KBM-7 (cell line): ENCODE measurements at regions not wholly inside any gene's neighbourhood (a gene's known extent, or its start where the extent isn't known, plus 50 kb on each side); places are given as distances from the start of the nearest gene placed in this dataset.

ENCODE experiments used
- DNase-seq: peaks from one replicate; pipeline ENCODE4 v3.0.0-alpha.2; 2015
- in situ Hi-C: fragments of 300-500 bp; cut with MboI; formaldehyde crosslinking; loops from 2 replicates; pipeline ENCODE4 v1.14.3; 2020; ENCODE audit warnings: low sequenced_read_pairs, low pct_unique_long_range_greater_than_20kb, mixed read lengths

DNA sequence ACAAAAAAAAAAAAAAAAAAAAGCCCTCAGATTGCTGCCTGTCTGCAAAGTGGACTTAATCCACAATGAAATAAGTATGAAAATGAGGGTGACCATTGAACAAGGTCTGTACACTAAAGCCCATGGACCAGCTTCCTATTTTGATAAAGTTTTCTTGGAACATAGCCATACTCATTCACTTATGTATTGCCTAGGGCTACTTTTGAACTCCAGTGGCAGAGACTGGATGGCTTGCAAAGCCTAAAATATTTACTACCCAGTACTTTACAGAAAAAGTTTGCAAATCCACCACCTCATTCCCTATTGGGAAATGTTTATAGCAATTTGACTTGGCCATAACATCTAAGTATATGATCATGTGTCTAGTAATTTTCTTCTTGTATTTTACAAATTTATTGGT lies 481.7 kb downstream of the NAF1 start:
- DNase-seq = no peak
- in situ Hi-C loops = no loop called here

DNA sequence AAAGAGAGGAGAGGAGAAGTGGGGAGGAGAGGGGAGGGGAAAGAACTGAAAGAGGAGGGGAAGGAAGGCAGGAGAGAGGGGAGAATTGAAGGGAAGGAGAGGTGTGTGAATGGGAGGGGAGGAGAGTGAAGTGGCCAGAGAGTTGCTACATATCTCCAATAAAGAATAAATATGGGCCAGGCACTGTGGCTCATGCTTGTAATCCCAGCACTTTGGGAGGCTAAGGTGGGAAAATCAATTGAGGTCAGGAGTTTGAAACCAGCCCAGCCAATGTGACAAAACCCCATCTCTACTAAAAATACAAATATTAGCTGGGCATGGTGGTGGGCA lies 482.4 kb downstream of the NAF1 start:
- in situ Hi-C loops = no loop called here
- DNase-seq = no peak

DNA sequence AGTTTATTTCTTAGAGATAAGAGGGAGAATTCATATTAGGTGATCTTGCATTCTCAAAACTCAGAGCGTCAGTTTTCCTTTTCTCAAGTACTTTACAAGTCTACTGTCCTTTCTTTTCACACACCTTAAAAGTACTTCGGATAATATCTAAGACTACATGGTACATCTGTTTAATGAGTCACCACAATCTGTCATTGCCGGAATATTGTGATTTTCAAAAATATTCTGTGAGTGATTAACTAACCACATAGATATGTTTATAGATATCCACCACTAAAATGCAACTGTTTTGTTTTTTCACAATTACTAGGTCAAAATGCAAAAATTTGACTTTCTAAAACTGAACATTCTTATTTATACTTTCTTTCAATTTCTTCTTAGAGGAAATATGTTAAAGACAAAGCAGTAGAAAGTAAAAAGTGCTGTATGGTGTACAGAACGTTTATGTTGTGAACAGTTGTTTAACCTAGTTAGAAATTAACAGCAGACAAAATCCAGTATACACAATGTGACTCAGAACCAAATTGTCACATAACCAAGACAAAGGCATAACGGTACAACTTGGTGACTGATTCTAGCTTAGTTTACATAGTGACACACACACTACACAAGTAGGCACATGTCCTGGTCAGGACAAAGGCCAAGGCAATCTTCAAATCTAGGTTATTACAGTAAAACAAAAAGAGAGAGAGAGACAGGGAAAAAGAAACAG lies 482.9 kb downstream of the NAF1 start:
- in situ Hi-C loops = no loop called here
- DNase-seq = no peak

DNA sequence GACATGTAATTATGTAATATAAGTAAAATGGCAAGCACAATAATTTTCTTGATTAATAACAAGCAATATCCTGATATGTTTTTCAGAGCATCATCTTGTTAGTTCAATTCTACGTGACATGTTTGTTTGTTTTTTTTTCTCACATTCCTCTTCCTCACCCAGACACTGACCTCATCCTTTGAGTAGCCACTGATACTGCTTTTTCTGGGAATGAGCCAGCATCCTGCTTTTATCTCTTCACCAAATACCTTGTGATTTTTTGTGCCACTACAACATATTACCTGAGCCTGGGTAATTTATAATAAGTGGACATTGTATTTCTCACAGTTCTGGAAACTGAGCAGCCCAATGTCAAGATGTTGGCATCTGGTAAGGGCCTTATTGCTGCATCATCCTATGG lies 484.0 kb downstream of the NAF1 start:
- in situ Hi-C loops = no loop called here
- DNase-seq = no peak

DNA sequence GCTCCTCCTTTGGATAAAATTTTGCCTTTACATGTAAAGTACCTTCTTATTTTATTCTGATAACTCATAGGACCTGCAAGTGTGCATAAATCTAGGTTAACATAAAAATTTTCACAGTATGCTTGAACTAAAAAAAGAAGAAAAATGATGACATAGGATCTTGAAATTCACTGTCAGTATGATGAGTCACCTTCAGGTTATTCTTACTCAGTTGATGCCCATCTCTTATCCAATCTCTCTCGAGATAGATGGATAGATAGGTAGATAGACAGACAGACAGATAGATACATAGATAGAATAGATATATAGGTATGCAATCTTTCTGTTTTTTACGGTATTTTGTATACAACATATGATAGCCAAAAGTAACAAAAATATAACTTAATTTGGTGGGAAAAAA lies 485.5 kb downstream of the NAF1 start:
- in situ Hi-C loops = no loop called here
- DNase-seq = no peak

DNA sequence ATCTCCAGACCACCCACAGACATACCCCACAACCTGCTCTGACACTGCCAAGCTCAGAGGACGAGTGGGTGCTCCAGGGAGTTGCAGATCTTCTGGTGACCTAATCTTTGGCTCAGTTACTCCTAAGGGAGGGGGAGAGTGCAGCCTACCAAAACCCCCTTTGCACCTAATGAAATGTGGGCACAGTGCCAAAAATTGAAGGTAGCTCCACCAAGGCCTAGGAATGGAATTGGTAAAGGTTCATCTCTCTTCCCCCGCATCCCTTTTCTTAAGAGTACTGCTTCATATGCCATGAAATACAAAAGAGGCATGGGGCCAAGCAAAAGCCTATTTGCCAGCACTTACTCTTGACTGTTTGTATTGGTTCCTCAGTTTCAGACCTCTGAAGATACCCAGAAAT lies 491.0 kb downstream of the NAF1 start:
- DNase-seq = no peak
- in situ Hi-C loops = no loop called here

DNA sequence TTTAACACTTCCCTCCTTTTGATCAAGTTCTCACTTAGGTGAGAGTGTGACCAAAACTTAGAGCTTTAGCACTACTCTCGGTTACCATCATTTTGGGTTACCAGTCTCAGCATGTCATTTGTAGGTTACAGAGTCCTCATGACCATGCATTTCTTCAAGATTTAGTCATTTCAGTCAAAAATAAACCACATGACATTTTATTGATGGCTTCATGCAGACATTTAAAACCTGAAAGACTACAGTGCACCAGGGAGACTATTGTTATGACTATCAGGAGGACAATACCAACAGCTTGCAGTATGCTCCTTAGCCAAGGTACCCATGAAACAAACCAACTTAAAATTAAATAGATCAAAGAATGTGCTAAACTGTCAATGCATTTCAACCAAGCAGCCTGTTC lies 498.1 kb upstream of the FSTL5 start:
- DNase-seq = no peak
- in situ Hi-C loops = no loop called here

DNA sequence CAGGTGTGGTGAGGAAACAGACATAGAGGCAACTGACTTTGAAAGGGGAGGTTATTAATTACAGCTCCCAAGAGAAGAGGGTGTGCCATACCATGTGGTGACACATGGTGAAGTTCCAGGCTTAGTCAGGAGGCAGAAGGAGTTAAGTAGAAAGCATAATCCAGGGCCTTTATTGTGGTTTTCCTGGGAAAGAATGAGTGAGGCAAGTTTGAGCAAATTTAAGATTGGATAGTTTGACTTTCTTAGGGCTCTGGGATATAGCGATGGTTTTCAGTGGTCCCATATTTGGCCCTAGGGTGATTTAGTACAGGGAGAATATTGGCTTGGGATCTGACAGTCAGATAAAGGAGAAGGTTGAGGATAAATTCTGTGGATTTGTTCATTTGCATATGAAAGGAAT lies 495.9 kb upstream of the FSTL5 start:
- in situ Hi-C loops = no loop called here
- DNase-seq = no peak

DNA sequence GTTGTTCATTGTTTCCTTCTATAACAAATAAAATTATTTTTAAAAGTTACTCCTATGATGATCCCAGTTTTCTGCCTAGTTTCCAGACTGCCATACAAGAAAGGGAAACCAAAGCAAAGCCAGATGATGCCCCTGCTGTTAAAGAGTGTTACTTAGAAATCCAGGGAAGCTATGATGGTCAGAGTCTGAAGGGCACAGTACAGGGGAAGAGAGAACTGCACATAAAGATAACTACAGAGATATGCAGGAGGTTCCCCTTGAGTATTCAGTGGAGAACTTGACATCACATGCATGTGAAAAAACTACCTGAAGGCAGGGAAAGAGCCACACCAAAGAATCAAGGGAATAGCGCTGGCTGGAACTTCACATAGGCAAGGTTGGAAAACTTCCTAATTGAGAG lies 494.2 kb upstream of the FSTL5 start:
- no peak for DNase-seq
- in situ Hi-C loops = no loop called here

DNA sequence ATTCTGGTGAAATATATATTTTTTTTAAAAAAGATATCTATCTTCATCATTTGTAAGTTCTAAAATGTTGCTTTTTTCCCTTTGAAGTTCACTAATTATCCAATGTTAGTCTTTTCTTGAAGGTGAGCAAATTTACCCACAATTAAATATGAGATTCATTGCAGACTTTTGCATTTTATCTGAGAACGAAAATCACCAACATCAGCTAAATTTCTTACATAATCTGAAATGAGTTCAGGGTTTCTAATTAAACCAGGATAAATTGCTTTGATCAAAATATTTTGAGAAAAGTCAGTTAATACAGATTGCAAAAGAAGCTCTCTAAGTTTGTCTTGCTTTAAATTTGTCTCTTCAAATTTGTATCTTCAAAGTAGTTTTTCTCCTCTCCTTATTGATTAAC lies 486.4 kb upstream of the FSTL5 start:
- DNase-seq = no peak
- in situ Hi-C loops = no loop called here

DNA sequence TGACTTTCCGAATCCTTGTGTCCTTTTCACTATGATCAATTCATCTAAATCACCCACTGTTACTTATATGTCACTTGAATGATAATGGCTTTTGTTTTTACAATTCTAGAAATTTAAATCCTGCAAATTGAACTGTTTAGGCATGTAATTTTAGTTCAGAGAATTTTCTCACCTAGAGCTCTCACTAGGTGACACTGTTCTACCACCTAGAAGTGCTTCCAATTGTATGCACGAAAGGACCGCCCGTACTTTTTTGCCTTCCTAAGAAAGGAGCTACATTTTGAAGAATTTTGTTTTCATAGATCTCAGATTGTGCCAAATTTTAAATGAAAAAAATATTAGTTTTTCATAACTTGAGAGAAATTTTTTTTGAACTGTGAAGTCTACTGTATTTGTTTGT lies 481.6 kb upstream of the FSTL5 start:
- in situ Hi-C loops = no loop called here

DNA sequence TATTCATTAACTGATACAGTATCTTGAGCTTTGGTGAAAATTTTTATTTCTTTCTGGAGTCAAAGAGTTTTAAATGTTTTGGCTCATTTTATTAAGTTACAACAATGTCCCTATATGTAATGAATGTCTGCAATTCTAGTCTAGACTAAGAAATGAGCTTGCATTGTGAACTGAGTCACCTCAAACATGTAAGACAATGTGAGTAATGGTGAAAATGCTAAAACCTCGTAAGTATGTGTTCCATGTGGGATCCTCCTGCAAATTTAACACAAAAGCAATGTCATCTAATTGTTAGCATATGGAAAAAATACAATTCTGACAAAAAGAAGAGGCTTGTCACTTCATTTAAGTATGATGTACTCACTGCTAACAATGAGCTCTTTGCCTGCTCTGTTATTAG lies 480.5 kb upstream of the FSTL5 start:
- no peak for DNase-seq
- in situ Hi-C loops = no loop called here

More for the DNA sequence above, 481.6 kb upstream of the FSTL5 start:
- no peak for DNase-seq

DNA sequence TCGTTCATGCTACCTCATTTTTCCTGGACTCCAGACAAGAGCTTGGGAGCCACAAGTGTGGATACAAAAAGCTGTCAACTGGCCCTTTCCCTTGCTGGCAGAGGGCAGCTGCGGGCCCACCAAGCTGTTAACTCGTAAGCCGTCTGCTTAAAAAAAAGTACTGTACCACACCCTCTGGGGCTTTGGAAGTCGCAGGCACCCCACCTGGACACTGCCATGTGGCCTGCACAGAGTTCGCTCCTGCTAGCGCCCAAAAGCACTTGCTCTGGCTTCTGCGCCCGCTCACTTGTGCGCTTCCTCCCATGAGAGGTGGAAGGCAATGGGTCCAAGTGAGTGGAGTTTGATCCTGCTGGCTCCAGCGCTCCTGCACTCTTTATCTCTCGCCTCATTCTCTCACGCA lies 476.4 kb upstream of the FSTL5 start:
- DNase-seq = no peak
- in situ Hi-C loops = no loop called here

DNA sequence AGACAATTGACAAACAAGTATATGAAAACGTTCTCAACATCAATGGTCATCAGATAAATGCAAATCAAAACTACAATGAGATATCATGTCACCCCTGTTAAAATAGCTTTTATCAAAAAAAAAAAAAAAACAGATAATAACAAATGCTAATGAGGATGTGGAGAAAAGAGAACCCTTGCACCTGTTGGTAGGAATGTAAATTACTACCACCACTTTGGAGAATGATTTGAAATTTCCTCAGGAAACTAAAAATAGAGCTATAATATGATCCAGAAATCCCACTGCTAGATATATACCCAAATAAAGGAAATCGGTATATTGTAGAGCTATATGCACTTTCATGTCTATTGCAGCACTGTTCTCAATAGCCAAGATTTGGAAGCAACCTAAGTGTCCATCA lies 470.6 kb upstream of the FSTL5 start:
- in situ Hi-C loops = no loop called here
- DNase-seq = no peak

DNA sequence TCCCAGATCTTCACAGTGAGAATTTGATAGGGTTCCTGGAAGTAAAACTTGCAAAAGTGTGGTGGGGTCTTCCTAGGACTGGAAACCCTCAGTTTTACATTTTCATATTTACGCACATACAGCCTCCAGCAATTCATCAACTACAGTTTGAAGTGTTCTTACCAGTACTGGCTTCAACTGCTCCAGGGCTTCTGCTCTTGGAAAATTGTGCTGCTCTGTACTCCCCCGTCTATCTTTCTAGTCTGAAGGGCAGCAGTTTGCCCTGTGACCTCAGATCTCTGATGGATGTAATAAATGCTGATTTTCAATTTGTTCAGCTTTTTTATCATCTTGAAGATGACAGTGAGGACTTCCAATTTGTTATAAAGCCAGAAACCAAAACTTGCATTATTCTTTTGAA lies 458.9 kb upstream of the FSTL5 start:
- in situ Hi-C loops = no loop called here
- no peak for DNase-seq

DNA sequence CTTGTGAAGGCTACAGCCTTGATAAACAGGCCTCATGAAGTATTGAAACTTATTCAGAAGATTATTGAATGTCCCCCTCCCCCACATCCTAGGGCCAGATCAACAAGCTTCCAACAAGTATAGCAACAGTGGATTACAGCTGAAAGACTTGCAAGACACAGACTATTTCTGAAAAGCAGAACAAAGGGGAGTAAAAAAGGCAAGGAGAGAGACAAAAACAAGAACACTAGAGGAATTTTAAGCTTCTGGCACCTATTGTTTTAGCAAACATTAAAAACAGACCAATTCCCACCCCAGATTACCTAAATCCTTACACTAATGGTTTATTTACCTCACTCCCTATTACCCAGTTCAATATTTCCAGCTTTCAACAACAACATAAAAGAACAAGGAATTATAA lies 446.3 kb upstream of the FSTL5 start:
- in situ Hi-C loops = no loop called here
- DNase-seq = no peak

DNA sequence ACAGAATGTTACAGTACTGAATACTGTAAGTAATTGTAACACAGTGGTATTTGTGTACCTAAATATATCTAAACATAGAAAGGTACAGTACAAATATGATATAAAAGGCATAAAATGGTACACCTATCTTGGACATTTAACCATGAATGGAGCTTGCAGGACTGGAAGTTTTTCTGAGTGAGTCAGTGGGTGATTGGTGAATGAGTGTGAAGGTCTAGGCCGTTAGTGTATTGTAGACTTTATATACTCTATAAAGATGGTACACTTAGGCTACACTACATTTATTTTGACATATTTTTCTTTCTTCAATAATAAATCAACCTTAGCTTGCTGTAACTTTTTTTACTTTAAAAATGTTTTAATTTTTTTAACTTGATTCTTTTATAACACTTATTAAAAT lies 422.5 kb upstream of the FSTL5 start:
- DNase-seq = no peak
- in situ Hi-C loops = no loop called here

DNA sequence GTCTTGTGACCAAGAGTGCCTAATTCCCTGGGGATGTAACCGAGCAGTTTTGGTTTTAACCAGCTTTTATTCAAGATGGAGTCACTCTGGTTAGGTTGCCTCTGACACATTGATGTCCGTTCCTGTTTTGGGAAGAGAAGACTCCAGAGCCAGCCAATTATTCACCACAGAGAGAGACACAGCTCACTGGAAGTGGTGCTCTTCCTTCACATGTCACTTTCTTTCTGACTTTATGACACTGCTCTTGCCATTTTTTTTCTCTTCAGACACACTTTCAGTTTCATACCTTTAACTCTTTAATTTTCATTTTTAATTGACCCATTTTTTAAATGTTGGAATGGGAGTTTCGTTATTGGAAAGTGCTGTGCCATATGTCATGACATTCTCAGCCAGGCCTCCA lies 418.4 kb upstream of the FSTL5 start:
- no peak for DNase-seq
- in situ Hi-C loops = no loop called here

DNA sequence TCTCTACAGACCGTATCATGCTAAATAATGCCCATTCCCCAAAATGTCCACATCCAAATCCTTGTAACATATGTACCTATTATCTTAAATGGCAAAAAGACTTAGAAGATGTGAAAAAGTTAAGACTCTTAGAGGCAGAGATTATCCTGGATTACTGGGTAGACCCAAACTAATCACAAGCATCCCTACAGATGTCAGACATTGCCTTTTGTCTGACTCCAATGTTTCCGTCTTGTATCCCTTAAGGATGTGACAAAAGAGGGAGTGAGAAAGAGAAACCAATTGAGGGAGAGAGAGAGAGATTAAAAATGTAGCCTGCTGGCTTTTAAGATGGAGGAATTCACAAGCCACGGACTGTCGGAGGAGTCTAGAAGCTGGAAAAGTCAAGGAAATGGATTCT lies 401.9 kb upstream of the FSTL5 start:
- DNase-seq = no peak
- in situ Hi-C loops = no loop called here

DNA sequence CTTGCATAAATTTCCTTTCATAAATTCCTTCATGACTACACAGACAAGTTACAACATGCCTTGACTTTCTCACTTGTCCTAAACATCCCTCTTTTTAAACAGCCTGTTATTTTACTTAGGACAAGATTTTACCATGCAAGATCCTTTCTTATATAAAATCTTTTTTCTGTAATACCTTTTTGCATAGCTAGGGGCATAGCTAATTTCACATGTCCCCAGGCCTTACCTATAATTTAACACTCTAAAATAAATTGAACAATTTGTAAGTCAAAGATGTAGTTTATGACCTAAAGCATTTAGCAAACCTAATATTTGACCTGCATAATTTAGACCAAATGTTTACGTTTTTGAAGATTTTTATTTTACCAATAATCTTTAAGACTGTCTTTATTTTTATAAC lies 396.3 kb upstream of the FSTL5 start:
- no peak for DNase-seq
- in situ Hi-C loops = no loop called here

DNA sequence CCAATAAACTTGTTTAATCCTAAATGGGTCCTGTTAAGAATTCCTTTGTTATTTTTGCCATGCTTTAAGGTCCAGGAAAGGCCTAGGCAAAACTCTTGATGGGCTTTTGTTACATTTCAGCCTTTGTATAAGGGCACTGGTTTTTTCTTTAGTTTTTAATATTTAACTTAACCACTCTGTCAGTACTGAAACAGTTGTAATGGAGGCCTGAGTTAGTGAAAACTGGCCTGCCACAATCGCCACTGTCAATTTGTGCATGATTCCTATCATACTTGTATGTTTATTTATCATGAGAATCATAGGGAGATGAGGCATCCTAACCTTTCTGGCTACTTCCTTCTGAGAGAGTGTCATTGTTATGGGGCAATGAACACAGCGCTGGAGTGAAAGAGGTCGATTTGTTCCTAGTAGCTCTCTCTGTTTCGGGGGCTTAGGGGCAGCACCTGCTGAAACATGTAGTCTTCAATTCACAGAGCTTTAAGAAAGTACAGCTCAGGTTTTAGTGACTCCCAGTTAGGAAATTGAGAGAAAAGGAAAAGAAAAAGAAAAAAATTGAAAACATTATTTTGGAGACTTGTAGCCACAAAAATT lies 393.8 kb upstream of the FSTL5 start:
- DNase-seq = no peak
- in situ Hi-C loops = no loop called here

DNA sequence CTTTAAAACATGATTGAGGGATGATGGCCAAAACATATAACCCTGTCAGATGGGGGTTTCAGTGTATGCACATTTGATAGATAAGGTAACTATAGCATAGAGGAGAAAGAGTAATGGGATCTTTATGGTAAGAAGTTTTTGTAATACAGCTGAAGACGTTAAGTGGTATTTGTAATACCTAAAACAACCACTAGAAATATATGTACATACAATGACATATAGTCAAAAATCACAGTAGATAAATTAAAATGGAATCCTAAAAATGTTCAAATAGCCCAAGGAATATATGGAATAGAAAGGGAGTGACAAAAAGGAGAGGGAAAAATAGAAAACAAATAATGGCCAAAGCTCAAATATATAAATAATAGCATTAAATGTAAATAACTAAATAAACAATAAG lies 371.3 kb upstream of the FSTL5 start:
- in situ Hi-C loops = no loop called here
- no peak for DNase-seq
